BJ (cell line): ENCODE measurements at regions not wholly inside any gene's neighbourhood (a gene's known extent, or its start where the extent isn't known, plus 50 kb on each side); places are given as distances from the start of the nearest gene placed in this dataset.

Source experiments
- CTCF ChIA-PET: fragments of 350-600 bp; formaldehyde crosslinking; extraction: SDS; loops from one replicate; lab custom pipeline; 2021; ENCODE audit warnings: antibody characterized with exemption, inconsistent platforms; lab: Yijun Ruan, JAX
- POLR2A ChIA-PET: fragments of 300-600 bp; sonication (Branson Sonifier 250); formaldehyde crosslinking; extraction: SDS; loops from one replicate; lab custom pipeline; 2021; ENCODE audit warnings: antibody characterized with exemption; lab: Charles Lee
- DNase-seq: peaks from one replicate; pipeline ENCODE4 v3.0.0-alpha.2; 2011; ENCODE audit warnings: low read depth
- H3K27me3 ChIP-seq: 2 replicates; pipeline ENCODE4 v1.6.0; 2011; ENCODE audit warnings: low read length; ENCODE audit not compliant: control insufficient read depth, insufficient read depth
- H3K36me3 ChIP-seq: 2 replicates; pipeline ENCODE4 v1.5.1; 2011; ENCODE audit warnings: low read length; ENCODE audit not compliant: control insufficient read depth, insufficient read depth
- H3K4me3 ChIP-seq: 2 replicates; pipeline ENCODE4 v1.5.1; 2011; ENCODE audit warnings: low read depth, mild to moderate bottlenecking, control low read depth, low read length
- TF ChIP-seq, protein P1 (sequence below): IDR thresholded peaks from 2 replicates; pipeline ENCODE4 v1.5.1; 2011; ENCODE audit warnings: low read depth, mild to moderate bottlenecking, control low read depth, inconsistent platforms, low read length, moderate library complexity; ENCODE audit not compliant: insufficient read depth

GRCh38 chr5:159451197-159452052 is 121.1 kb upstream of the IL12B start:
- Histone ChIP-seq H3K36me3 (no peaks in the 10 kb centered on the region), H3K27me3 (no peaks in the 10 kb centered on the region), H3K4me3 (no peak overlapping the region)
- TF ChIP-seq, protein P1, sequence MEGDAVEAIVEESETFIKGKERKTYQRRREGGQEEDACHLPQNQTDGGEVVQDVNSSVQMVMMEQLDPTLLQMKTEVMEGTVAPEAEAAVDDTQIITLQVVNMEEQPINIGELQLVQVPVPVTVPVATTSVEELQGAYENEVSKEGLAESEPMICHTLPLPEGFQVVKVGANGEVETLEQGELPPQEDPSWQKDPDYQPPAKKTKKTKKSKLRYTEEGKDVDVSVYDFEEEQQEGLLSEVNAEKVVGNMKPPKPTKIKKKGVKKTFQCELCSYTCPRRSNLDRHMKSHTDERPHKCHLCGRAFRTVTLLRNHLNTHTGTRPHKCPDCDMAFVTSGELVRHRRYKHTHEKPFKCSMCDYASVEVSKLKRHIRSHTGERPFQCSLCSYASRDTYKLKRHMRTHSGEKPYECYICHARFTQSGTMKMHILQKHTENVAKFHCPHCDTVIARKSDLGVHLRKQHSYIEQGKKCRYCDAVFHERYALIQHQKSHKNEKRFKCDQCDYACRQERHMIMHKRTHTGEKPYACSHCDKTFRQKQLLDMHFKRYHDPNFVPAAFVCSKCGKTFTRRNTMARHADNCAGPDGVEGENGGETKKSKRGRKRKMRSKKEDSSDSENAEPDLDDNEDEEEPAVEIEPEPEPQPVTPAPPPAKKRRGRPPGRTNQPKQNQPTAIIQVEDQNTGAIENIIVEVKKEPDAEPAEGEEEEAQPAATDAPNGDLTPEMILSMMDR: no peak
- ChIA-PET POLR2A (interaction anchor here (0.5 kb wide), 1 partner anchor 467 kb away, joined by 3 read pairs; no protein-coding TSS in a partner anchor), CTCF (interaction anchor here (0.7 to 5.1 kb wide), 9 partner anchors 9 to 894 kb away, joined by 3 to 29 read pairs (median 4); partner anchors contain the start of gene ADRA1B)
- peak; percentile 88 for DNase-seq

DNA sequence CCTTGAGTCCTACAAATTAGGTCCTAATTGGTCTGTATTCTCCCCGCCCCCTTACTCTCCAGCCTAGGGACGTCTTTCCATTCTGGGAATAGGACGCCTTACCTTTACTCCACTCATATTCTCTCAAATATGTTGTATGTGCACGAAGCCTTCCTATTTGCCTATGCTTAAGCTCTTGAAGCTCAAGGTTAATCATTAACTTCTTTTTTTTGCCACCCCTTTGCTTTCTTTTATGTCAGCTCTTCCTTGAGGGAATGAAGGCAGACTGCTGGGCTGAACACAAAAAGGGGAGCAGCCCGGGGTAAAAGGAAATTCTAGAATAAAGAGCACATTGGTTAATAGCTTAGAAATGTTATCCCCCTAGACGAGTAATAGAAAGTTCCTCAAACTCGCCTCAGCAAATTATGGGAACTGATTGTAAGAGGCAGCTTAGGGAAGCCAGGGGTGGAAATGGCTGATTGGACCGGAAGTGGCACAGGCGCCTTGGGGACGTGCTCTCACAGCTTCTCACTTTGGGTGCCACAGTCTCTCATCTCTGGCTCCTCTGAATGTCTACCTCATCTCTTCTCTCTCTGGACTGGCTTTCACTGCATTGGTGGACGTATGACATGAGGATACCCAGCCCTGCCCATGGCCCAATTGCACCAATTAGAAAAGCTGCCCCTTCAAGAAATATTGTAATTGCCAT is 122.3 kb upstream of the IL12B start:
- TF ChIP-seq, protein P1: no peak
- POLR2A ChIA-PET: no interaction called here
- Histone ChIP-seq H3K36me3 (no peaks in the 10 kb centered on the region), H3K27me3 (no peaks in the 10 kb centered on the region), H3K4me3 (no peak overlapping the region)
- DNase-seq: no peak
- CTCF ChIA-PET: interaction anchor here (0.8 to 5.1 kb wide), 3 partner anchors 9 to 534 kb away, joined by 3 to 29 read pairs (median 4); partner anchors contain the start of gene ADRA1B

DNA sequence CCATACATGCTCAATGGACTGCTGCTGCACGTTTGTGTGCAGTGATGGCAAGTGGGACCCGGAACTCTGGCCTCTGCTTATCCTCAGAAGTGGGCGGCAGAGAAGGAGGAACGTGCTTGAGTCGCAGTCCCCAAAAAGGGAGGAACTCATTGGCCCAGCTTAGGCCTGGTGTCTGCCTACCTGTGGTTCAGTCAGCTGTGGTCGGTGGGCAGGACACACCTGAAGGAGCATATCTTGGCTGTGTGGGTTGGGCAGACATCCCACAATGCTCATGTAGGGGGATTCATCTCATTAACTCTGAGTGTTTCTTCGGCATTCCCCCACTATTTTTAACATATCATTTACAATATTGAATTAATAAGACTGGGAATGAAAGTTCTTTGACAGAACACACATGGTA is 122.9 kb upstream of the IL12B start:
- TF ChIP-seq, protein P1: no peak
- no peak for DNase-seq

GRCh38 chr5:159456261-159456660 is 126.0 kb upstream of the IL12B start:
- POLR2A ChIA-PET: no interaction called here

More for the DNA sequence above, 122.9 kb upstream of the IL12B start:
- Histone ChIP-seq H3K27me3 (no peaks in the 10 kb centered on the region), H3K4me3 (no peak overlapping the region), H3K36me3 (no peaks in the 10 kb centered on the region)
- CTCF ChIA-PET: interaction anchor here (0.8 to 5.1 kb wide), 2 partner anchors 9 to 534 kb away, joined by 3 to 29 read pairs; no protein-coding TSS in a partner anchor
- POLR2A ChIA-PET: no interaction called here

More at GRCh38 chr5:159456261-159456660, 126.0 kb upstream of the IL12B start:
- CTCF ChIA-PET: interaction anchor here (0.9 to 2.1 kb wide), 3 partner anchors 11 to 308 kb away, joined by 3 to 10 read pairs (median 3); no protein-coding TSS in a partner anchor
- DNase-seq: no peak
- no peaks in the 10 kb centered on the region for H3K36me3 ChIP-seq
- TF ChIP-seq, protein P1: no peak
- H3K27me3 ChIP-seq: no peaks in the 10 kb centered on the region
- no peak overlapping the region for H3K4me3 ChIP-seq
